ENCODE measurements at regions not wholly inside any gene's neighbourhood (a gene's known extent, or its start where the extent isn't known, plus 50 kb on each side); places are given as distances from the start of the nearest gene placed in this dataset.

GRCh38 chr14:87758876-87759275 is 234.1 kb downstream of the GALC start:
- Mint-ChIP-seq H3K4me3 (no peak overlapping the region), H3K9me3 (peaks cover 5 to 11% of the 10 kb centered on the region in 2 donors)

DNA sequence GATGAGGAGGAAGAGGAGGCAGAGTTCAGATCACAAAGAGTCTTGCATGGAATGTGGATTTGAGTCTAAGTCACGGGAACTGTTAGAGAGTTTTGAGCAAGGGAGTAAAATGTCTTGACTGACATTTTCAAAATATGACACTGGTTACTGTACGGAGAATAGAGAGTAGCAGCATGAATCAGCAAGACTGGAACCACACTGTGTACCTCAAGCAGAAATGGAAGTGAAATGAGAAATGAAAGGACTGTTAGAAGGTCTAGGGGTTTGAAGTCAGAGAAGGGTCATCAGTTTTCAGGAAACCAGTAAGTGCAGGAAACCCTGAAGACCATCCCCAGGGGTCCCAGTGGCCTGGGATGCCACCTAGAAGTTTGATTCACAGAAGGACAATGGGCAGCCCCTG is 236.3 kb downstream of the GALC start:
- Histone ChIP-seq H3K36me3 (ENCODE audit: control insufficient read depth, insufficient read depth, low read length) (no peaks in the 10 kb centered on the region), H3K27me3 (ENCODE audit: control insufficient read depth, insufficient read depth, low read length) (no peaks in the 10 kb centered on the region), H3K4me3 (ENCODE audit: low read length) (no peak overlapping the region), H3K4me1 (ENCODE audit: control insufficient read depth, insufficient read depth, low read length) (no peaks in the 10 kb centered on the region), H3K27ac (ENCODE audit: low read length) (no peak overlapping the region), H3K9me3 (ENCODE audit: control insufficient read depth, insufficient read depth, low read length) (no peaks in the 10 kb centered on the region)
- DNase-seq (no peak), ATAC-seq (no peak)
- no peak overlapping the region for H3K4me3 Mint-ChIP-seq
- WGBS (ENCODE audit: insufficient coverage): 36% methylated on average over 2 of the region's 2 CpGs
- TF ChIP-seq, protein P1, sequence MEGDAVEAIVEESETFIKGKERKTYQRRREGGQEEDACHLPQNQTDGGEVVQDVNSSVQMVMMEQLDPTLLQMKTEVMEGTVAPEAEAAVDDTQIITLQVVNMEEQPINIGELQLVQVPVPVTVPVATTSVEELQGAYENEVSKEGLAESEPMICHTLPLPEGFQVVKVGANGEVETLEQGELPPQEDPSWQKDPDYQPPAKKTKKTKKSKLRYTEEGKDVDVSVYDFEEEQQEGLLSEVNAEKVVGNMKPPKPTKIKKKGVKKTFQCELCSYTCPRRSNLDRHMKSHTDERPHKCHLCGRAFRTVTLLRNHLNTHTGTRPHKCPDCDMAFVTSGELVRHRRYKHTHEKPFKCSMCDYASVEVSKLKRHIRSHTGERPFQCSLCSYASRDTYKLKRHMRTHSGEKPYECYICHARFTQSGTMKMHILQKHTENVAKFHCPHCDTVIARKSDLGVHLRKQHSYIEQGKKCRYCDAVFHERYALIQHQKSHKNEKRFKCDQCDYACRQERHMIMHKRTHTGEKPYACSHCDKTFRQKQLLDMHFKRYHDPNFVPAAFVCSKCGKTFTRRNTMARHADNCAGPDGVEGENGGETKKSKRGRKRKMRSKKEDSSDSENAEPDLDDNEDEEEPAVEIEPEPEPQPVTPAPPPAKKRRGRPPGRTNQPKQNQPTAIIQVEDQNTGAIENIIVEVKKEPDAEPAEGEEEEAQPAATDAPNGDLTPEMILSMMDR (IDR thresholded peaks at IDR 0.05): no peak
- no peaks in the 10 kb centered on the region for H3K4me1 Mint-ChIP-seq
- intact Hi-C loops (cut with micrococcal nuclease): no loop called here
- H3K27me3 Mint-ChIP-seq (ENCODE audit: low read depth in 2 of 2): peaks cover 0 to 3% of the 10 kb centered on the region in 2 donors
- H3K36me3 Mint-ChIP-seq: no peaks in the 10 kb centered on the region
- no peak overlapping the region for H3K27ac Mint-ChIP-seq
- H3K9me3 Mint-ChIP-seq: peaks cover 5 to 6% of the 10 kb centered on the region in 2 donors

More at GRCh38 chr14:87758876-87759275, 234.1 kb downstream of the GALC start:
- H3K4me1 Mint-ChIP-seq: no peaks in the 10 kb centered on the region
- TF ChIP-seq, protein P1 (IDR thresholded peaks at IDR 0.05): no peak
- Histone ChIP-seq H3K36me3 (ENCODE audit: control insufficient read depth, insufficient read depth, low read length) (no peaks in the 10 kb centered on the region), H3K27ac (ENCODE audit: low read length) (no peak overlapping the region), H3K4me1 (ENCODE audit: control insufficient read depth, insufficient read depth, low read length) (no peaks in the 10 kb centered on the region), H3K4me3 (ENCODE audit: low read length) (no peak overlapping the region), H3K9me3 (ENCODE audit: control insufficient read depth, insufficient read depth, low read length) (peaks cover 4% of the 10 kb centered on the region), H3K27me3 (ENCODE audit: control insufficient read depth, insufficient read depth, low read length) (no peaks in the 10 kb centered on the region)
- H3K27ac Mint-ChIP-seq: no peak overlapping the region
- DNase-seq (no peak), ATAC-seq (no peak)
- H3K27me3 Mint-ChIP-seq (ENCODE audit: low read depth in 2 of 2): peaks cover 0 to 3% of the 10 kb centered on the region in 2 donors
- intact Hi-C loops (cut with micrococcal nuclease): no loop called here
- no peaks in the 10 kb centered on the region for H3K36me3 Mint-ChIP-seq
- 76% methylated on average over 2 of the region's 2 CpGs for WGBS (ENCODE audit: insufficient coverage)

DNA sequence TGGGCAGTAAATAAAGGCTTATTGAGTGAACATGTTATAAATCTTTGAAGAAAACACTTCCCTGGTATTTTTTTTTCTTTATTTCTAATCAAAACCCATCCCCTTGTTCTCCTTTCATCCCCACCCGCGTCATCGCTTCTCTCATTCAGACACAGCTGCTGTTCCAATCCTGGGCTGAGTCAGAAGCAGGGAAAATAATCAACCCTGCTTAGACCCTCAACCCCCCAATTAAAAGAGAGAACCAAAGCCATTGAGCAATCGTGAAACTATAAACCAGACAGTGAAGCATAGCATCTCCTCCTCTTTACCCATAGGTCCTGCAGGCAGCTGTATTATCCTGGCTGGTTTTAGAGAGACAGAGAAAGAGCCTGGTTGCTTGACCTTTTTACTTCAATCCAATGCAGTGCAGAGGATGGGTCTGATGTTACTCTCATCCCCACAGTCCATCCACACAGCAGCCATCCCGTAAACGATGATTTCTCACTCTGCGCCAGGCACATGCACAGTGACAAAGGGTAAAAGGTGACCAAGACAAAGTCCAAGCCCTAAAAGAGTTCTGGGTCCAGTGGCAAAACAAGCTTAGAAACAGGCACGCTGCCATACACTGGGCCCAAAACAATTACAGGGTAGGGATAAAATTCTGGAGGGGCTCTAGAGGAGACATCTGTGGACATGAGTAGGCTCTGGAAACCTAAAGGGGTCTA is 238.3 kb downstream of the GALC start:
- H3K27ac ChIP-seq (ENCODE audit: low read length): no peak overlapping the region
- Mint-ChIP-seq H3K27ac (no peak overlapping the region), H3K9me3 (peaks cover 4 to 5% of the 10 kb centered on the region in 2 donors), H3K4me3 (no peak overlapping the region), H3K27me3 (ENCODE audit: low read depth in 2 of 2) (no peaks in the 10 kb centered on the region), H3K36me3 (no peaks in the 10 kb centered on the region), H3K4me1 (no peaks in the 10 kb centered on the region)
- H3K9me3 ChIP-seq (ENCODE audit: control insufficient read depth, insufficient read depth, low read length): no peaks in the 10 kb centered on the region
- no peak overlapping the region for H3K4me3 ChIP-seq (ENCODE audit: low read length)
- no peaks in the 10 kb centered on the region for H3K36me3 ChIP-seq (ENCODE audit: control insufficient read depth, insufficient read depth, low read length)
- no peaks in the 10 kb centered on the region for H3K27me3 ChIP-seq (ENCODE audit: control insufficient read depth, insufficient read depth, low read length)
- TF ChIP-seq, protein P1 (IDR thresholded peaks at IDR 0.05): no peak
- no peak for DNase-seq
- intact Hi-C loops (cut with micrococcal nuclease): no loop called here
- WGBS (ENCODE audit: insufficient coverage): 95% methylated on average over 8 of the region's 8 CpGs
- ATAC-seq: no peak
- H3K4me1 ChIP-seq (ENCODE audit: control insufficient read depth, insufficient read depth, low read length): no peaks in the 10 kb centered on the region

GRCh38 chr14:87748558-87748957 is 244.4 kb downstream of the GALC start:
- Histone ChIP-seq H3K9me3 (ENCODE audit: control insufficient read depth, insufficient read depth, low read length) (no peaks in the 10 kb centered on the region), H3K36me3 (ENCODE audit: control insufficient read depth, insufficient read depth, low read length) (no peaks in the 10 kb centered on the region), H3K4me3 (ENCODE audit: low read length) (no peak overlapping the region), H3K4me1 (ENCODE audit: control insufficient read depth, insufficient read depth, low read length) (no peaks in the 10 kb centered on the region), H3K27me3 (ENCODE audit: control insufficient read depth, insufficient read depth, low read length) (no peaks in the 10 kb centered on the region), H3K27ac (ENCODE audit: low read length) (no peak overlapping the region)
- DNase-seq (no peak), ATAC-seq (no peak)
- no peak overlapping the region for H3K4me3 Mint-ChIP-seq
- H3K36me3 Mint-ChIP-seq: no peaks in the 10 kb centered on the region
- no peak overlapping the region for H3K27ac Mint-ChIP-seq
- TF ChIP-seq, protein P1 (IDR thresholded peaks at IDR 0.05): no peak
- H3K4me1 Mint-ChIP-seq: no peaks in the 10 kb centered on the region
- H3K27me3 Mint-ChIP-seq (ENCODE audit: low read depth in 2 of 2): no peaks in the 10 kb centered on the region
- H3K9me3 Mint-ChIP-seq: no peaks in the 10 kb centered on the region
- intact Hi-C loops (cut with micrococcal nuclease): no loop called here
